A673 (cell line): ENCODE measurements at regions not wholly inside any gene's neighbourhood (a gene's known extent, or its start where the extent isn't known, plus 50 kb on each side); places are given as distances from the start of the nearest gene placed in this dataset.

Experiments used
- BruUV-seq: library from RNA; stranded (reverse); fragments of 400-500 nt; replicated peaks from 2 replicates; lab custom pipeline; 2021; lab: Mats Ljungman, UMichigan
- CTCF ChIA-PET: fragments of 300-600 bp; sonication (Branson Sonifier 250); formaldehyde crosslinking; loops from one replicate; lab custom pipeline; 2022; ENCODE audit warnings: antibody characterized with exemption; lab: Charles Lee
- POLR2A ChIA-PET: fragments of 300-600 bp; sonication (Branson Sonifier 250); formaldehyde crosslinking; loops from one replicate; lab custom pipeline; 2022; ENCODE audit warnings: antibody characterized with exemption; ENCODE audit not compliant: low non-redundant PET; lab: Charles Lee
- DNase-seq: peaks from one replicate; pipeline ENCODE4 v3.0.0-alpha.2; 2015; ENCODE audit warnings: low spot score
- H3K27ac ChIP-seq: fragments of 200-600 bp; sonication (generic); 2 replicates; pipeline ENCODE4 v1.5.1; 2016; ENCODE audit warnings: mixed run types, low read depth, mild to moderate bottlenecking, mixed read lengths, antibody characterized with exemption, low read length; ENCODE audit not compliant: poor library complexity, severe bottlenecking
- H3K27me3 ChIP-seq: fragments of 200-600 bp; sonication (generic); replicated peaks from 2 replicates; pipeline ENCODE4 v1.6.1; 2017; ENCODE audit warnings: mixed run types, low read depth, mild to moderate bottlenecking, mixed read lengths, antibody characterized with exemption, low read length; ENCODE audit not compliant: insufficient read depth, poor library complexity
- H3K36me3 ChIP-seq: fragments of 200-600 bp; sonication (generic); 2 replicates; pipeline ENCODE4 v1.6.1; 2016; ENCODE audit warnings: mixed run types, mild to moderate bottlenecking, mixed read lengths, antibody characterized with exemption, low read length; ENCODE audit not compliant: insufficient read depth, poor library complexity, severe bottlenecking
- H3K4me1 ChIP-seq: fragments of 200-600 bp; sonication (generic); 2 replicates; pipeline ENCODE4 v1.6.1; 2017; ENCODE audit warnings: mixed run types, mild to moderate bottlenecking, mixed read lengths, antibody characterized with exemption, low read length; ENCODE audit not compliant: insufficient read depth, poor library complexity, severe bottlenecking
- H3K4me3 ChIP-seq: fragments of 200-600 bp; sonication (generic); 2 replicates; pipeline ENCODE4 v1.5.1; 2016; ENCODE audit warnings: low read depth, mixed run types, mild to moderate bottlenecking, mixed read lengths, low read length; ENCODE audit not compliant: poor library complexity, severe bottlenecking
- H3K9me3 ChIP-seq: fragments of 200-600 bp; sonication (generic); 2 replicates; pipeline ENCODE4 v1.6.1; 2016; ENCODE audit warnings: mixed run types, low read depth, mild to moderate bottlenecking, mixed read lengths, antibody characterized with exemption, low read length; ENCODE audit not compliant: poor library complexity, severe bottlenecking
- EZH2 ChIP-seq: fragments of 200-600 bp; sonication (generic); IDR thresholded peaks from 2 replicates; pipeline ENCODE4 v1.6.1; 2017; ENCODE audit warnings: borderline replicate concordance, low read depth, mild to moderate bottlenecking, mixed read lengths, antibody characterized with exemption, low read length; ENCODE audit not compliant: poor library complexity, severe bottlenecking
- intact Hi-C: fragments of 100-400 bp; cut with micrococcal nuclease; formaldehyde crosslinking; loops from one replicate; pipeline ENCODE4 v1.10.0; 2022; ENCODE audit not compliant: unreplicated experiment
- TF ChIP-seq, protein P1 (sequence below): fragments of 300-800, 200-600 bp; sonication (generic); conservative IDR thresholded peaks from 2 replicates; pipeline ENCODE4 v1.5.1; 2017; ENCODE audit warnings: low read depth, mild to moderate bottlenecking, antibody characterized with exemption, low read length, moderate library complexity, mixed read lengths

DNA sequence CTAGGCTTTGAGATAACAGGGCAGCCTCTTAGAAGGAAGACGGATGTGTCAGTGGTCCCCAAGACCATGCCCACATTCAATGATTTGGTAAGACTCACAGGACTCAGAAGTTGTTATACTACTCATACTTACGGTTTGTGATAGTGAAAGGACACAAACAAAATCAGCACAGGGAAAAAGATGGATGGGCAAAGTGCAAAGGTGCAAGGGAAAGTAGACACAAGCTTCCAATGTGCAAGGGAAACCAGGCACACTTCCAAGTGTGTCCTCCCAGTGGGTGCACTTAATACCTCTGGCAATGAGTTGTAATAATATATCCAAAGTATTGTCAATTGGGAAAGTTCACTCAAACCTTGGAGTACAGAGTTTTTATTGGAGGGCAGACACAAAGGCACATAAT lies 53.8 kb upstream of the VCX start:
- TF ChIP-seq, protein P1, sequence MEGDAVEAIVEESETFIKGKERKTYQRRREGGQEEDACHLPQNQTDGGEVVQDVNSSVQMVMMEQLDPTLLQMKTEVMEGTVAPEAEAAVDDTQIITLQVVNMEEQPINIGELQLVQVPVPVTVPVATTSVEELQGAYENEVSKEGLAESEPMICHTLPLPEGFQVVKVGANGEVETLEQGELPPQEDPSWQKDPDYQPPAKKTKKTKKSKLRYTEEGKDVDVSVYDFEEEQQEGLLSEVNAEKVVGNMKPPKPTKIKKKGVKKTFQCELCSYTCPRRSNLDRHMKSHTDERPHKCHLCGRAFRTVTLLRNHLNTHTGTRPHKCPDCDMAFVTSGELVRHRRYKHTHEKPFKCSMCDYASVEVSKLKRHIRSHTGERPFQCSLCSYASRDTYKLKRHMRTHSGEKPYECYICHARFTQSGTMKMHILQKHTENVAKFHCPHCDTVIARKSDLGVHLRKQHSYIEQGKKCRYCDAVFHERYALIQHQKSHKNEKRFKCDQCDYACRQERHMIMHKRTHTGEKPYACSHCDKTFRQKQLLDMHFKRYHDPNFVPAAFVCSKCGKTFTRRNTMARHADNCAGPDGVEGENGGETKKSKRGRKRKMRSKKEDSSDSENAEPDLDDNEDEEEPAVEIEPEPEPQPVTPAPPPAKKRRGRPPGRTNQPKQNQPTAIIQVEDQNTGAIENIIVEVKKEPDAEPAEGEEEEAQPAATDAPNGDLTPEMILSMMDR: no peak
- no peak for TF ChIP-seq EZH2
- POLR2A ChIA-PET: no interaction called here
- Histone ChIP-seq H3K27ac (no peak overlapping the region), H3K4me3 (no peak overlapping the region), H3K36me3 (no peaks in the 10 kb centered on the region), H3K9me3 (no peaks in the 10 kb centered on the region), H3K4me1 (no peaks in the 10 kb centered on the region), H3K27me3 (no peaks in the 10 kb centered on the region)
- intact Hi-C loops: no loop called here
- CTCF ChIA-PET: no interaction called here
- no peak for DNase-seq
- no TSS peak for BruUV-seq

- POLR2A ChIA-PET: no interaction called here
- no peaks in the 10 kb centered on the region for H3K9me3 ChIP-seq
- CTCF ChIA-PET: no interaction called here
- no peaks in the 10 kb centered on the region for H3K36me3 ChIP-seq
- BruUV-seq: no TSS peak
- H3K4me3 ChIP-seq: no peak overlapping the region
- intact Hi-C loops: no loop called here
- H3K27ac ChIP-seq: no peak overlapping the region
- no peaks in the 10 kb centered on the region for H3K4me1 ChIP-seq
- H3K27me3 ChIP-seq: no peaks in the 10 kb centered on the region
- no peak for TF ChIP-seq EZH2
- TF ChIP-seq, protein P1: no peak
- DNase-seq: no peak
These were observed 54.6 kb upstream of the VCX start for GRCh38 chrX:7788334-7788733.

DNA sequence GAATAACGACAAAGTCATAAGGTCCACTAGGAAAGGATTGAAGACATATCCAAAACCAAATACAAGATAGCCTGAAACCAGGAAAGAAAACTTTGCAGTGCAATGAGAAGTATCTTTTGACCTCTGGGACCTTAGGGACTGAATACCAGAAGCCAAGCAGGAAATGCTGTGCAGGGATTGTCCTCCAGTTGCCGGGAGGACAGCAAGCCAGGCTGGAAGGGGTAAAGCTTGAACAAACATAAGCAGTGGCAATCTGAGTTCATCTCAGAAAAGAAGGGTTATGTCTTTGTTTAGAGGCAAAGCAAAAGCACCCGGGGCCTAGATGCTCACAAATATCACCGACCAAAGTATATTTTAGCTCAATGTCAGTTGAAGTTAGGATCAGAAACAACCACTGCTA lies 55.3 kb upstream of the VCX start:
- no peaks in the 10 kb centered on the region for H3K27me3 ChIP-seq
- H3K4me3 ChIP-seq: no peak overlapping the region
- no peak for TF ChIP-seq EZH2
- TF ChIP-seq, protein P1: no peak
- CTCF ChIA-PET: no interaction called here
- H3K4me1 ChIP-seq: no peaks in the 10 kb centered on the region
- intact Hi-C loops: no loop called here
- no peaks in the 10 kb centered on the region for H3K36me3 ChIP-seq
- H3K27ac ChIP-seq: no peak overlapping the region
- H3K9me3 ChIP-seq: peaks cover 4% of the 10 kb centered on the region
- DNase-seq: no peak
- POLR2A ChIA-PET: no interaction called here
- no TSS peak for BruUV-seq
